ENCODE measurements at regions not wholly inside any gene's neighbourhood (a gene's known extent, or its start where the extent isn't known, plus 50 kb on each side); places are given as distances from the start of the nearest gene placed in this dataset.

GRCh38 chr6:121006024-121006423 is 328.3 kb downstream of the TBC1D32 start:
- FAIRE-seq, result no peak
- H4K8ac ChIP-seq (ENCODE audit: extremely low read depth, insufficient read depth, low read length), result no peak overlapping the region
- H4K20me1 ChIP-seq (replicated peaks in 1 of 2; ENCODE audit: control insufficient read depth in 1 of 2, insufficient read depth in 2 of 2, low read length in 2 of 2), result no peaks in the 10 kb centered on the region
- H3K4me1 ChIP-seq (replicated peaks in 1 of 4; ENCODE audit: control insufficient read depth in 3 of 4, insufficient read depth in 4 of 4, low read length in 3 of 4), result no peaks in the 10 kb centered on the region
- H3K27me3 ChIP-seq (replicated peaks in 1 of 4; ENCODE audit: control insufficient read depth in 3 of 4, extremely low read depth in 1 of 4, insufficient read depth in 3 of 4, low read length in 3 of 4), result no peaks in the 10 kb centered on the region
- no peak overlapping the region for H3K4me3 ChIP-seq (ENCODE audit: extremely low read depth in 1 of 4, insufficient read depth in 2 of 4, low read depth in 3 of 4, low read length in 4 of 4)
- no peak overlapping the region for H3K18ac ChIP-seq (ENCODE audit: extremely low read depth, low read length)
- H2BK12ac ChIP-seq (ENCODE audit: low read depth, low read length), result no peak overlapping the region
- no peak overlapping the region for H2AFZ ChIP-seq (ENCODE audit: low read length)
- POLR2A ChIA-PET (ENCODE audit: partially characterized antibody), result no interaction called here
- H3K36me3 ChIP-seq (ENCODE audit: control insufficient read depth in 2 of 4, insufficient read depth in 4 of 4, low read length in 3 of 4), result no peaks in the 10 kb centered on the region
- H4K91ac ChIP-seq (replicated peaks; ENCODE audit: insufficient read length, low read length), result no peak overlapping the region
- H3K9ac ChIP-seq (replicated peaks in 1 of 4; ENCODE audit: extremely low read depth in 1 of 4, low read depth in 3 of 4, low read length in 3 of 4), result no peak overlapping the region
- H3K27ac ChIP-seq (ENCODE audit: low read depth, low read length), result no peak overlapping the region
- no peak overlapping the region for H2BK20ac ChIP-seq (ENCODE audit: low read length)
- H3K56ac ChIP-seq (replicated peaks; ENCODE audit: insufficient read length, low read depth, low read length), result no peak overlapping the region
- H3K4ac ChIP-seq (replicated peaks; ENCODE audit: insufficient read length, low read depth, low read length), result no peak overlapping the region
- H2AK5ac ChIP-seq (ENCODE audit: low read depth, low read length), result no peak overlapping the region
- H3K79me2 ChIP-seq (ENCODE audit: control insufficient read depth in 1 of 2, insufficient read depth in 2 of 2, low read length in 2 of 2), result no peaks in the 10 kb centered on the region
- H3K4me2 ChIP-seq (ENCODE audit: insufficient read depth in 1 of 2, low read depth in 2 of 2, low read length in 2 of 2), result no peak overlapping the region
- H3K23me2 ChIP-seq (ENCODE audit: low read depth, low read length), result no peaks in the 10 kb centered on the region
- H3K9me3 ChIP-seq (ENCODE audit: insufficient read depth in 2 of 2, low read depth in 1 of 2, low read length in 1 of 2), result peaks cover 0 to 4% of the 10 kb centered on the region in 2 experiments; a peak in 1 of 4 replicates
- DNase-seq (ENCODE audit: low read depth in 1 of 2, low spot score in 2 of 2), result no peak
- no peaks in the 10 kb centered on the region for H3K79me1 ChIP-seq (ENCODE audit: low read depth, low read length)
- H4K5ac ChIP-seq (ENCODE audit: insufficient read length, low read depth, low read length), result no peak overlapping the region
- no peak overlapping the region for H2BK15ac ChIP-seq (ENCODE audit: low read length)
- no peak overlapping the region for H2BK5ac ChIP-seq (ENCODE audit: low read depth, low read length)
- no peak overlapping the region for H3K14ac ChIP-seq (ENCODE audit: insufficient read length)
- CTCF ChIA-PET (ENCODE audit: partially characterized antibody), result no interaction called here
- no peak overlapping the region for H3K23ac ChIP-seq (ENCODE audit: insufficient read length)
- WGBS, 2 experiments (ENCODE audit: extremely low coverage in 1 of 2, insufficient coverage in 1 of 2, insufficient read length in 1 of 2, insufficient replicate concordance in 2 of 2, low coverage in 1 of 2, low lambda C conversion rate in 2 of 2, missing lambda C conversion rate in 1 of 2), result 94% methylated on average over 2 of the region's 2 CpGs; no CpG with 5 or more reads in 1 of the 2 experiments
- no peak overlapping the region for H2BK120ac ChIP-seq (replicated peaks; ENCODE audit: low read depth, low read length)
- no peak for TF ChIP-seq CBX5 (IDR thresholded peaks at IDR 0.05; ENCODE audit: low read depth, low read length)
- TF ChIP-seq RFX5 (IDR thresholded peaks at IDR 0.05; ENCODE audit: borderline replicate concordance, low read depth, low read length), result no peak
- TF ChIP-seq CTCF (IDR thresholded peaks at IDR 0.05; ENCODE audit: control extremely low read depth in 1 of 3, insufficient read depth in 1 of 3, low read depth in 1 of 3, low read length in 3 of 3), result no peak
- TF ChIP-seq YY1 (IDR thresholded peaks at IDR 0.05; ENCODE audit: low read depth, low read length), result no peak
- no peak for TF ChIP-seq EGR1 (IDR thresholded peaks at IDR 0.05; ENCODE audit: borderline replicate concordance, low read depth, low read length)
- no peak for TF ChIP-seq CHD2 (IDR thresholded peaks at IDR 0.05; ENCODE audit: low read length)
- no peak for TF ChIP-seq CEBPB (IDR thresholded peaks at IDR 0.05; ENCODE audit: low read depth, low read length)
- no peak for TF ChIP-seq SUZ12 (IDR thresholded peaks at IDR 0.05; ENCODE audit: low read length)
- TF ChIP-seq BRCA1 (IDR thresholded peaks at IDR 0.05; ENCODE audit: low read depth, low read length), result no peak
- no peak for TF ChIP-seq E2F6 (IDR thresholded peaks at IDR 0.05)
- TF ChIP-seq ASH2L (IDR thresholded peaks at IDR 0.05; ENCODE audit: low read length), result no peak
- no peak for TF ChIP-seq HDAC6 (IDR thresholded peaks at IDR 0.05; ENCODE audit: low read depth, low read length)
- TF ChIP-seq CBX8 (IDR thresholded peaks at IDR 0.05; ENCODE audit: borderline replicate concordance, low read depth, low read length), result no peak
